Activated B cell treated with CpG ODN at 0.5 μM for 24 hours (primary cell): ENCODE measurements at regions not wholly inside any gene's neighbourhood (a gene's known extent, or its start where the extent isn't known, plus 50 kb on each side); places are given as distances from the start of the nearest gene placed in this dataset.

Experiments used
- ATAC-seq: fragments of 200-7000 bp; cut with Tn5 transposase; one replicate; pipeline ENCODE4 v1.10.0; 2021; ENCODE audit warnings: low read depth, mild to moderate bottlenecking, moderate library complexity
- CTCF ChIA-PET: fragments of 350-600 bp; sonication (Branson Sonifier 250); formaldehyde crosslinking; loops from one replicate; lab custom pipeline; 2021; ENCODE audit warnings: antibody characterized with exemption; lab: Charles Lee
- POLR2A ChIA-PET: fragments of 350-600 bp; sonication (Branson Sonifier 250); formaldehyde crosslinking; loops from one replicate; lab custom pipeline; 2021; ENCODE audit warnings: antibody characterized with exemption; lab: Charles Lee
- DNase-seq: peaks from one replicate; pipeline ENCODE4 v3.0.0; 2022
- H3K27ac Mint-ChIP-seq: one replicate; pipeline ENCODE4 v1.8.0; 2020; ENCODE audit warnings: mixed read lengths
- H3K27me3 Mint-ChIP-seq: one replicate; pipeline ENCODE4 v1.8.0; 2021; ENCODE audit warnings: mixed read lengths
- H3K36me3 Mint-ChIP-seq: one replicate; pipeline ENCODE4 v1.8.0; 2021; ENCODE audit warnings: low read depth, mixed read lengths
- H3K4me1 Mint-ChIP-seq: one replicate; pipeline ENCODE4 v1.8.0; 2021; ENCODE audit warnings: mixed read lengths
- H3K4me3 Mint-ChIP-seq: one replicate; pipeline ENCODE4 v1.8.0; 2020; ENCODE audit warnings: mild to moderate bottlenecking, mixed read lengths
- H3K9me3 Mint-ChIP-seq: one replicate; pipeline ENCODE4 v1.8.0; 2020; ENCODE audit warnings: mixed read lengths
- intact Hi-C: fragments of 100-400 bp; cut with micrococcal nuclease; formaldehyde crosslinking; loops from one replicate; pipeline ENCODE4 v1.15.1; 2024
- TF ChIP-seq, protein P1 (sequence below): fragments of 200-600 bp; IDR thresholded peaks from one replicate; pipeline ENCODE4 v1.8.0; 2022; ENCODE audit warnings: antibody characterized with exemption, mild to moderate bottlenecking

GRCh38 chr3:4138150-4138785, 164.9 kb upstream of the SETMAR start:
- intact Hi-C loops, result no loop called here
- H3K4me1 Mint-ChIP-seq, result no peaks in the 10 kb centered on the region
- ChIA-PET POLR2A (no interaction called here), CTCF (no interaction called here)
- H3K4me3 Mint-ChIP-seq, result no peak overlapping the region
- no peak for ATAC-seq
- H3K36me3 Mint-ChIP-seq, result no peaks in the 10 kb centered on the region
- TF ChIP-seq, protein P1, sequence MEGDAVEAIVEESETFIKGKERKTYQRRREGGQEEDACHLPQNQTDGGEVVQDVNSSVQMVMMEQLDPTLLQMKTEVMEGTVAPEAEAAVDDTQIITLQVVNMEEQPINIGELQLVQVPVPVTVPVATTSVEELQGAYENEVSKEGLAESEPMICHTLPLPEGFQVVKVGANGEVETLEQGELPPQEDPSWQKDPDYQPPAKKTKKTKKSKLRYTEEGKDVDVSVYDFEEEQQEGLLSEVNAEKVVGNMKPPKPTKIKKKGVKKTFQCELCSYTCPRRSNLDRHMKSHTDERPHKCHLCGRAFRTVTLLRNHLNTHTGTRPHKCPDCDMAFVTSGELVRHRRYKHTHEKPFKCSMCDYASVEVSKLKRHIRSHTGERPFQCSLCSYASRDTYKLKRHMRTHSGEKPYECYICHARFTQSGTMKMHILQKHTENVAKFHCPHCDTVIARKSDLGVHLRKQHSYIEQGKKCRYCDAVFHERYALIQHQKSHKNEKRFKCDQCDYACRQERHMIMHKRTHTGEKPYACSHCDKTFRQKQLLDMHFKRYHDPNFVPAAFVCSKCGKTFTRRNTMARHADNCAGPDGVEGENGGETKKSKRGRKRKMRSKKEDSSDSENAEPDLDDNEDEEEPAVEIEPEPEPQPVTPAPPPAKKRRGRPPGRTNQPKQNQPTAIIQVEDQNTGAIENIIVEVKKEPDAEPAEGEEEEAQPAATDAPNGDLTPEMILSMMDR, result no peak
- H3K9me3 Mint-ChIP-seq, result peaks cover 2% of the 10 kb centered on the region
- DNase-seq, result no peak
- no peak overlapping the region for H3K27ac Mint-ChIP-seq
- no peaks in the 10 kb centered on the region for H3K27me3 Mint-ChIP-seq

DNA sequence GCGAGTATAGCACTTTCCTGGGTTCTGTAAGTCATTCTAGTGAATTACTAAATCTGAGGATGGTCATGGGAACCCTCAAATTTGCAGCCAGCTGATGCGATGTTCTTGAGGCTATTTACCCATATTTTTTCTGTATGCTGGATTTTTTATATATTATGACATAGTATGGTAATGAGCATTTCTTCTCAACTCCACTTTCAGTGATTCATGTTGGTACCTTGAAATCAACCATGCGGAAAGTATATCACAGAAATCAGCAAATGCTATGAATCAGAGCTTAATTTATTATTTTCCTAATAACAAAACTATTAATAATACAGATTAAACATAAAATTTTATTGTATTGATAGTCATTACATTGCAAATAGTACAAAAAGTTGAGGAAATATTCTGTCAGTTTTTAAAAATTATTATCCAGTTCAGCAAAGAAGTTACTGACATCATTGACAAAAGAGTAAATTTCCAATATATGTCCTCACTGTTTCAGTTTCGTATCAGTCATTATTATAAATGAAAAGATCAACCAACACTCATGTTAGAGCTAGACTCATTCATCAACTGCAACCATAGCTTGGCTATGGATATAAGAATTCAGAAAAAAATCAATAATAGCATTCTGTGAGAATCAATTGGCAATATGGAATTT, 164.3 kb upstream of the SETMAR start:
- no peaks in the 10 kb centered on the region for H3K4me1 Mint-ChIP-seq
- TF ChIP-seq, protein P1, result no peak
- ChIA-PET POLR2A (no interaction called here), CTCF (no interaction called here)
- no peak overlapping the region for H3K27ac Mint-ChIP-seq
- no peaks in the 10 kb centered on the region for H3K36me3 Mint-ChIP-seq
- DNase-seq (no peak), ATAC-seq (no peak)
- no peaks in the 10 kb centered on the region for H3K27me3 Mint-ChIP-seq
- intact Hi-C loops, result no loop called here
- H3K4me3 Mint-ChIP-seq, result no peak overlapping the region
- H3K9me3 Mint-ChIP-seq, result peaks cover 2% of the 10 kb centered on the region

DNA sequence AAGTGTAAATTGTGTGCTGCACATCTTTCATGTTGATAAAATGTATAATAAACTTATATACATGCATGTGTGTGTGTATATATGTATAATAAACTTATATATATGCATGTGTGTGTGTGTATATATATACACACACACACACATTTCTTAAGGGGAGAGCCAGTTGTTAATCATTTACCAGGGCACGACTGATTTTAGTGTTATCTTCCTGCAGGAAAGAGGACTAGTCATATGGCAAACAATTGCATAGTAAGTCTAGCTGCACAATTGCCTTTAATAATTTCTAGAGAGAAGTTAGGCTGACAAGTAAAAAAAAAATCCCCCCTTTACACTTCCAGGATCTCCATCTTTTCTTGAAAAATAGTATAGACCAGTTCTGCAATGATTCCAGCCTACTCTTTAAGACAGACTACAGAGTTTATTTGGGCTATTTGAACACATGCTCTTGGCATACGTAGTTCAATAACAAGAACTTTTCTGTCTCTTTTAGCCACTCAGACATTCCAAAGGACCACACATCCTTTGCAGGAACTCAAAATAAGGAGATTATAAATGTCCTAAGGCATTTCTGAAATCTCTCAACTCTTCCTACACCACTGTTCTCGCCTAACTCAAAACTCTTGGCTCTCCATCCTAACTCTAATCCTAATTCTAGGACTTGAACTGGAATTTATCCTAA, 163.6 kb upstream of the SETMAR start:
- DNase-seq (no peak), ATAC-seq (no peak)
- H3K27ac Mint-ChIP-seq, result no peak overlapping the region
- CTCF ChIA-PET, result no interaction called here
- H3K4me1 Mint-ChIP-seq, result no peaks in the 10 kb centered on the region
- H3K36me3 Mint-ChIP-seq, result no peaks in the 10 kb centered on the region
- no peak overlapping the region for H3K4me3 Mint-ChIP-seq
- POLR2A ChIA-PET, result no interaction called here
- TF ChIP-seq, protein P1, result no peak
- intact Hi-C loops, result no loop called here
- peaks cover 2% of the 10 kb centered on the region for H3K9me3 Mint-ChIP-seq
- no peaks in the 10 kb centered on the region for H3K27me3 Mint-ChIP-seq

- no peak for DNase-seq
Measured at GRCh38 chr3:4140921-4141320, 162.2 kb upstream of the SETMAR start.

More at GRCh38 chr3:4140921-4141320, 162.2 kb upstream of the SETMAR start:
- TF ChIP-seq, protein P1, result no peak
- Mint-ChIP-seq H3K4me3 (no peak overlapping the region), H3K9me3 (no peaks in the 10 kb centered on the region), H3K27me3 (no peaks in the 10 kb centered on the region), H3K27ac (no peak overlapping the region), H3K36me3 (no peaks in the 10 kb centered on the region), H3K4me1 (no peaks in the 10 kb centered on the region)
- no peak for ATAC-seq
- ChIA-PET POLR2A (no interaction called here), CTCF (no interaction called here)
- intact Hi-C loops, result no loop called here
